ENCODE measurements at regions not wholly inside any gene's neighbourhood (a gene's known extent, or its start where the extent isn't known, plus 50 kb on each side); places are given as distances from the start of the nearest gene placed in this dataset.

DNA sequence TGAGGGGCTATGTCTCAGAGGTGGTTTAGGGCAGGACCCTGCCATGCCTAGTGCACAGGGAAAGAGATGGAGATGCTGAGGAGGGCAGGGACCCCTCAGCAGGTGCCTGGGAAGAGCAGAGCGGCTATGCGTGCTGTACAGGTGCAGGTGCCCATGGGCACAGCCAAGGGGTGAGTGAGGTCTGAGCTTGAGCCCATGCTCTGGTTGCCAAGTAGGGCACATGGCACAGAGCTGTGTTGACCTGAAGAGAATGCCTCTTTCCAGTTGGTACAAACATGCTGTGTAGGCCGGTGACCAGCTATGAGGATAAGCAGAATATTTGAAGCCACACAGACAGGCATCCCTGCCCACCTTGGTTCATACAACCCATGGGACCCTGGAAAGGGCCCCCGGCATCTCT, 65.8 kb upstream of the NECTIN1 start:
- TF ChIP-seq EZH2phosphoT487 (IDR thresholded peaks at IDR 0.05; ENCODE audit: borderline replicate concordance, low read length): no peak
- TF ChIP-seq, protein P1, sequence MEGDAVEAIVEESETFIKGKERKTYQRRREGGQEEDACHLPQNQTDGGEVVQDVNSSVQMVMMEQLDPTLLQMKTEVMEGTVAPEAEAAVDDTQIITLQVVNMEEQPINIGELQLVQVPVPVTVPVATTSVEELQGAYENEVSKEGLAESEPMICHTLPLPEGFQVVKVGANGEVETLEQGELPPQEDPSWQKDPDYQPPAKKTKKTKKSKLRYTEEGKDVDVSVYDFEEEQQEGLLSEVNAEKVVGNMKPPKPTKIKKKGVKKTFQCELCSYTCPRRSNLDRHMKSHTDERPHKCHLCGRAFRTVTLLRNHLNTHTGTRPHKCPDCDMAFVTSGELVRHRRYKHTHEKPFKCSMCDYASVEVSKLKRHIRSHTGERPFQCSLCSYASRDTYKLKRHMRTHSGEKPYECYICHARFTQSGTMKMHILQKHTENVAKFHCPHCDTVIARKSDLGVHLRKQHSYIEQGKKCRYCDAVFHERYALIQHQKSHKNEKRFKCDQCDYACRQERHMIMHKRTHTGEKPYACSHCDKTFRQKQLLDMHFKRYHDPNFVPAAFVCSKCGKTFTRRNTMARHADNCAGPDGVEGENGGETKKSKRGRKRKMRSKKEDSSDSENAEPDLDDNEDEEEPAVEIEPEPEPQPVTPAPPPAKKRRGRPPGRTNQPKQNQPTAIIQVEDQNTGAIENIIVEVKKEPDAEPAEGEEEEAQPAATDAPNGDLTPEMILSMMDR (IDR thresholded peaks at IDR 0.05; ENCODE audit: low read depth, low read length, poor library complexity, severe bottlenecking): no peak
